GM18498 (cell line): ENCODE measurements at regions not wholly inside any gene's neighbourhood (a gene's known extent, or its start where the extent isn't known, plus 50 kb on each side); places are given as distances from the start of the nearest gene placed in this dataset.
"Not testable (repeated sequence)": the region's sequence is repeated elsewhere in the genome, so short reads cannot be mapped to it uniquely, and the experiment has no call there.

Experiments used
- ATAC-seq: cut with Tn5 transposase; IDR thresholded peaks from one replicate; pipeline ENCODE4 v1.9.1; 2021; ENCODE audit warnings: mild to moderate bottlenecking, moderate library complexity; ENCODE audit not compliant: unreplicated experiment

GRCh38 chrX:39022106-39022505, 220.8 kb downstream of the MID1IP1 start:
- no peak for ATAC-seq

DNA sequence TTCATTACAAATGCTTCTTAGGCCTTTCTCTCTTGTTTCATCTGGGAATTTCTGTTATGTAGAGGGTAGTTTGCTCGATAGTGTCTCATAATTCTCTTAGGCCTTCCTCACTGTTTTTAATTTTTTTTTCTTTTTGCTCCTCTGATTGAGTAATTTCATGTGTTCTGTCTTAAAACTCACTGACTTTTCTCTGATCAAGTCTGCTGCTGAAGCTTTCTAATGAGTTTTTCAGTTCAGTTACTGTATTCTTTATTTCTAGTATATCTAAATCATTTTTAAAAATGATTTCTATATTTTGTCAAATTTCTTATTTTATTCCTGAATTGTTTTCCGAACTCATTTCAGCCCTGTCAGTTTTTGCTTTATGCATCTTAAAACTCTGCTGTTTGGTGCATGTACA, 228.0 kb downstream of the MID1IP1 start:
- ATAC-seq: no peak

DNA sequence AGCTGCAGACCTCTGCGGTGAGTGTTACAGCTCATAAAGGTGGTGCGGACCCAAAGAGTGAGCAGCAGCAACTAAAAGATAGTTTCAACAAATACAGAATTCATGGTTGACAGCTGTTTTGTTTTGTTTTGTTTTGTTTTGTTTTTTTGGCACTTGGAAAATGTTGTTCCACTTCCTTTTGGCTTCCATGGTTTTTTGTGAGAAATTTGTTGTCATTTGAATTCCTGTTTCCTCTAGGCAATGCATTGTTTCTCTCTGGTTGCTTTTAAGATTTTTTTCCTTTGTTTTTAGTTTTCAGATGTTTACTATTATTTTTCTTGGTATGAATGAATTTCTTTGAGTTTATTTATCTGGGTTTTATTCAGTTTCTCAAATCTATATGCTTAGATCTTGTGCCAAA, 229.4 kb downstream of the MID1IP1 start:
- no peak for ATAC-seq

- ATAC-seq: no peak
Measured at GRCh38 chrX:39039890-39040289, 238.6 kb downstream of the MID1IP1 start.

DNA sequence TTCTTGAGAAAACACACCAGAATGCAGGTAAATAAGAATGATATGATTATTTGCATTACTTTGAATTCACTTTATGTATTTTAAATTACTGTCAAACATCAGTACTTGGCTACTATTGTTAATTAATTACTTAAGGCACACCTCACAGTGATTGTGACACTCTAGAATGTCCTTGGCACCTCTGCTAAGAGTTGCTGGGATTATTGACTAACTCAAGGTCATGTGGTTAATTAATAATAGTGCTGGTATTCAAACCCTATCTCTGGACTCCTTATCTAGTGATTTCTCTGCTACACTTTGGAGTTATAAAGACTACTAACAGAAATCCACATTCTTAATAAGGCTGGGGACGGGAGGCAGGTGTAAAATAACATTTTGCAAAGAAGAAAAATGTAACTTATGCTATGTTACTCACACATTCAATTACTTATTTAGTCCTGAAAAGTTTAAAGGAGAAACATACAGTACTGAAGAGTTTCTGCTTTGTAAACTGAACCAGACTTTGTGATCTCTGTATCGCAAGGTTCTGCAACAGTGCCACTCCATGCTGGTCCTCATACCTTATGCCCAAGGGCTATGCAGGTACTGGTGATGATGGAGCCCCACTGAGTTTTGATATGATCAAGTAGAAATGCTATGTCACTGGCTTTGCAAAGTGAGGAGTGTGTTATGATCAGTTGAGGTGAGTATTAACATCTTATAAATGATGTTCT, 242.7 kb downstream of the MID1IP1 start:
- ATAC-seq: no peak

GRCh38 chrX:39047174-39047573, 245.9 kb downstream of the MID1IP1 start:
- ATAC-seq: no peak

DNA sequence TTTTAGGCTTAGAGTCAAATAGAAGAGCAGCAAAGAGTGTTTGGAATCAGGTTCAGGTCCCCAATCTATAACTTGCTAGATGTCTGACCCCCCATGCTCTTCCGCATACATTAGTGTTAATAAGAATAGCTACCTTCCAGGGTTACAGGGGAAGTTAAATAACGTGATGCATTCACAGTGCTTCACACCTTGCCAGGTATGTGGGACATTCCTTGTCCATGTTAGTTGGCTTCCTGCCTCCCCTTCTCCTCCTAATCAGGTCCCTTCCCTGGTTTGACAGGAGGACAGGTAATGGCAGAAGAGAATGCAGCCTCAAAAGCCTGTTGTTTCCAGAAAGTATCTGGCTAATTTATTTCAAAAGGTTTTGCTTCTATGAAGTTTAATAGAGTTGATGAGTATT, 248.7 kb downstream of the MID1IP1 start:
- no peak for ATAC-seq

DNA sequence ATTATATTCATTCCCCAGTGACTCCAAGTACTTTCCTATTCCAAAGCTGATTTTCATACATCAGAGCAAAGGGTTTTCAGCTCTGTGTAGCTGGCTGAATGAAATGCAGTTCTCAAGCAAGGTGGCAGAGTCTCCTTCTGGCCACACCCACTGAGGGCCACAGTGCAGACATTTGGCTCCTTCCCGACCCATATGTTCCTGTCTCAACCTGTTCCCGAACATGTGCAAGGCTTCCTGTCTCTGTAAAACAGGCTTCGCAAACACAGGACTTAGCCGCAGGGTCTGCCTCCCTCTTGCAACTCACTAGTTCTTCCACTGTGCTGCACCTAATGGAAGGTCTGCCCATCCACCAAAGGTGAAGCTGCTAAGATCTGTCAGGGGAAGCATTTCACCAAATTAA, 249.2 kb downstream of the MID1IP1 start:
- ATAC-seq: no peak

- ATAC-seq: no peak
Measured at GRCh38 chrX:39052751-39053150, 251.5 kb downstream of the MID1IP1 start.

DNA sequence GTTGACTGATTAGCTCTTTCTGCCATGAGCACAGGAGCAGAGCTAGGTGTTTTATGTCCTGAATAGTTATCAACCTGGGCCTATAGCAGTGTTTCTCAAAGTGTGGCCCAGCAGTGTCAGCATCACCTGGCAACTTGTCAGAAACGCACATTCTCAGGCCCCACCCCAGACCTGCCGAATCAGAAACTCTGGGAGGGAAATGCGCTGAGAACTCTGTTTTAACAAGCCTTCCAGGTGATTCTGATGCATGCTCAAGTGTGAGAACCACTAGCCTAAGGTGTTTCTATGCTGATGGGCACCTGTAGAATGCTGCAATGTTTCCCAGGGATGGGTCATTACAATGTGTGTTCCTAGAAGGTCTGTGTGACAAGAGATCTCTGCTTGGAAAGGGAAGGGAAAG, 257.5 kb downstream of the MID1IP1 start:
- no peak for ATAC-seq

- ATAC-seq: no peak
Measured at GRCh38 chrX:39059866-39060265, 258.6 kb downstream of the MID1IP1 start.

GRCh38 chrX:39063037-39063436, 261.8 kb downstream of the MID1IP1 start:
- ATAC-seq: no peak

- no peak for ATAC-seq
Measured at GRCh38 chrX:39063702-39064101, 262.4 kb downstream of the MID1IP1 start.

DNA sequence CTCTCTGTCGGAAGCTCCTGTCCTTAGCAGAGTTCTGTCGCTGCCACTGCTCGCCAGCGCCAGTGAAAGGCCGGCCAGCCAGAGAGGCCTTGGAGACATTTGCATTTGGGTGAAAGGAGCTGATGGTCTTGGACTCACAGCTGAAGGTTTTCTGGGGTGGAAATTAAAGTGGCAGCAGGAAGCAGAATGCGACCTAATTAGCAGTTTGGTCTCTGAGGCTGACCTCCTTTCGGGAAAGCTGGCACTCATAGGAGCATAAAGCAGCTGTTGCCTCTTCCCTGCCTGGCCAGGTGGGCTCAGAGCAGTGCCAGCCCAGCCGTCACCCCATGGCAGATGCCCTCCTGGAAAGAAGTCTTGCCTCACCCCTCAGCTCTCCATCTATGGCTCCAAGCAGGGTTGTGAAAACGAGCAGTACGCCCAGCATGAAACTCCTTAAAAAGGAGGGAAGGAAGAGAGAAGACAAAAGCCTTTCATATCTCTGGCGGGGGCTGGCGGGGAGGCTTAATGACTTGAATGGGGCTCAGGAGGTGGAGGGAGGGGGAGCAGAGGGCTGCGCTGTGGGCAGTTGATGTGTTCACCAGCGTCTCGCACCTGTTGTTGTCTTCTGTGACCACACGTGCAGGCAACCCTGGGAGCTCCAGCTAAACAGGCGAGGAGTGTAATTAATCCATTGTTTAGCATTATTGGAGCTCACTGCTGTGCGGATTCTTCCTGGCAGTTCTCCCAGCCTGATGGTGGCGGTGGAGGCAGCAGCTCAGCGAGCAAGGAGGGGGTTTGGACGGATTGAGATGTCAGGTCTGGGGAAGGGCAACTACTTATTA, 264.0 kb downstream of the MID1IP1 start:
- no peak for ATAC-seq

- no peak for ATAC-seq
Measured at GRCh38 chrX:39067866-39068265, 266.6 kb downstream of the MID1IP1 start.

- ATAC-seq: not testable (repeated sequence)
Measured at GRCh38 chrX:39068634-39069033, 267.4 kb downstream of the MID1IP1 start.

GRCh38 chrX:39070009-39070408, 268.8 kb downstream of the MID1IP1 start:
- no peak for ATAC-seq

- no peak for ATAC-seq
Measured at GRCh38 chrX:39073131-39073530, 271.9 kb downstream of the MID1IP1 start.

- ATAC-seq: no peak
Measured at GRCh38 chrX:39096599-39096998, 295.3 kb downstream of the MID1IP1 start.

- ATAC-seq: no peak
Measured at GRCh38 chrX:39104745-39105144, 303.5 kb downstream of the MID1IP1 start.

DNA sequence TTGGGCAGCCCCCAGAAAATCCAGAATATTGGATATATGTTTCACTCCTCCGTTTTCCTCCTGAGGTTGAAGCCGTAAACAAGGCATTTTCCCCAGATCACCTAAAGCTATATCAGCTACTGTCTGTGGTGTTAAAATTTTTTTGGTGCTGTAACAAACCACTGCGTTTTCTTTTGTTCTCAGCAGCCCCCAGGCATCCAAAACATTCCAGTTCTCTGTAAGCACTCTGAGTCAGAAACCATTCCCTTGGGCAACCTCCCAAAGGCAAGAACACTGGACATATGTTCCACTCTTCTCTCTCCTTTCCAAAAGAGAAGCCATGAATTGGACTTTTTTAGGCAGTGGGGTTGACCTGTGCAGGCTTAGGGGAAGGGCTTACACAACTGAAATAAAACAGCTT, 310.9 kb downstream of the MID1IP1 start:
- no peak for ATAC-seq

DNA sequence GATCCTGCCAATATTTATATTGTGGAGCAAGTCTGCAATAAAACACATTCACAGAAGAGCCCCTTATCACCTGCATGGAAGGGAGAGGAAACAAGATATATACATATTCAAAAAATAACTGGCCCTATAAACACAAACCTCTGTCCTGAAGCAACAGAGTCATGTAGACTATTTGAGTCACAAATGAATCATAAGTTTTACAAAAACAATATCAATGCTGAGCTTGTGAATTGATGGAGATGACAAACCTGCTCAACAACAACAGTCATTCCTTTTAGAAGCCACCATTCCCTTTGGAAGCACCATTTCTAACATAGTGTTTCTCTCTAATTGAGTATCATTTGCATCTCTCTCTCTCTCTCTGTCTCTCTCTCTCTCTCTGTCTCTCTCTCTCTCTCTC, 313.9 kb downstream of the MID1IP1 start:
- no peak for ATAC-seq
